HCT116 (cell line): ENCODE measurements at regions not wholly inside any gene's neighbourhood (a gene's known extent, or its start where the extent isn't known, plus 50 kb on each side); places are given as distances from the start of the nearest gene placed in this dataset.

Experiments
- ATAC-seq: fragments of 200-7000 bp; cut with Tn5 transposase; 2 replicates; pipeline ENCODE4 v1.9.1; 2020; ENCODE audit warnings: mild to moderate bottlenecking, moderate library complexity
- BruUV-seq: library from RNA; stranded (reverse); fragments of 400-500 nt; replicated peaks from 2 replicates; lab custom pipeline; 2021; lab: Mats Ljungman, UMichigan
- CTCF ChIA-PET: fragments of 300-600 bp; sonication (Branson Sonifier 250); formaldehyde crosslinking; loops from one replicate; lab custom pipeline; 2021; ENCODE audit warnings: antibody characterized with exemption; lab: Charles Lee
- POLR2A ChIA-PET: fragments of 300-600, 350-600 bp; sonication (Branson Sonifier 250); formaldehyde crosslinking; loops from one replicate; lab custom pipeline; 2021; ENCODE audit warnings: antibody characterized with exemption; lab: Charles Lee
- RAD21 ChIA-PET, 2 experiments: fragments of 300-600 bp; sonication (Branson Sonifier 250); formaldehyde crosslinking; loops; one replicate each; lab custom pipeline; 2023; ENCODE audit warnings: low total read pairs in 2 of 2; ENCODE audit not compliant: uncharacterized antibody in 2 of 2, unreplicated experiment in 2 of 2, low non-redundant PET in 1 of 2; lab: Charles Lee
- DNase-seq: peaks from one replicate; pipeline ENCODE4 v3.0.0-alpha.2; 2010; ENCODE audit warnings: low read depth, low spot score
- H2AFZ ChIP-seq: fragments of 200-600 bp; shearing (Covaris generic), sonication (generic); 2 replicates; pipeline ENCODE4 v1.6.1; 2017; ENCODE audit warnings: low read depth, mixed run types, mixed read lengths, antibody characterized with exemption, low read length; ENCODE audit not compliant: poor library complexity, severe bottlenecking
- H3K27ac ChIP-seq: 2 replicates; pipeline ENCODE4 v1.5.1; 2012; ENCODE audit warnings: low read depth, low read length
- H3K27me3 ChIP-seq: fragments of 200-600 bp; sonication (generic); 2 replicates; pipeline ENCODE4 v1.6.1; 2016; ENCODE audit warnings: mixed run types, low read length, mixed read lengths; ENCODE audit not compliant: insufficient read depth
- H3K36me3 ChIP-seq, 2 experiments: fragments of 200-500 bp in 1 of 2; fragments of 200-600 bp in 1 of 2; sonication (Bioruptor generic) in 1 of 2; sonication (generic) in 1 of 2; 2 replicates each; pipeline versions ENCODE4 v1.5.1 to v1.6.1; 2014 to 2016; ENCODE audit warnings: low read length in 2 of 2, inconsistent platforms in 1 of 2, mixed read lengths in 1 of 2, mixed run types in 1 of 2; ENCODE audit not compliant: insufficient read depth in 2 of 2, control insufficient read depth in 1 of 2
- H3K4me1 ChIP-seq, 2 experiments: fragments of 200-600 bp in 1 of 2; sonication (generic) in 1 of 2; 2 replicates each; pipeline versions ENCODE4 v1.5.1 to v1.6.1; 2012 to 2017; ENCODE audit warnings: low read length in 2 of 2, inconsistent platforms in 1 of 2, mild to moderate bottlenecking in 1 of 2, mixed read lengths in 1 of 2, mixed run types in 1 of 2, moderate library complexity in 1 of 2; ENCODE audit not compliant: insufficient read depth in 2 of 2, control insufficient read depth in 1 of 2
- H3K4me2 ChIP-seq: fragments of 200-600 bp; sonication (generic); 2 replicates; pipeline ENCODE4 v1.6.1; 2017; ENCODE audit warnings: mixed run types, low read length, mixed read lengths
- H3K4me3 ChIP-seq, 2 experiments: fragments of 200-600 bp in 1 of 2; sonication (generic) in 1 of 2; replicated peaks in 1 of 2; 2 replicates each; pipeline ENCODE4 v1.5.1; 2011 to 2016; ENCODE audit warnings: low read length in 2 of 2, control low read depth in 1 of 2, low read depth in 1 of 2, mild to moderate bottlenecking in 1 of 2, mixed read lengths in 1 of 2, mixed run types in 1 of 2
- H3K79me2 ChIP-seq: fragments of 200-600 bp; sonication (generic); 2 replicates; pipeline ENCODE4 v1.6.1; 2017; ENCODE audit warnings: mild to moderate bottlenecking, mixed run types, low read length, moderate library complexity, mixed read lengths; ENCODE audit not compliant: insufficient read depth
- H3K9ac ChIP-seq: fragments of 200-600 bp; sonication (generic); 2 replicates; pipeline ENCODE4 v1.6.1; 2016; ENCODE audit warnings: low read length, mixed read lengths
- H3K9me2 ChIP-seq: fragments of 200-600 bp; sonication (generic), shearing (Covaris generic); 2 replicates; pipeline ENCODE4 v1.6.1; 2017; ENCODE audit warnings: mixed run types, mild to moderate bottlenecking, moderate library complexity; ENCODE audit not compliant: insufficient read depth
- H3K9me3 ChIP-seq, 2 experiments: fragments of 200-500 bp in 1 of 2; fragments of 200-600 bp in 1 of 2; sonication (Bioruptor generic) in 1 of 2; sonication (generic) in 1 of 2; 2 replicates each; pipeline ENCODE4 v1.6.1; 2014 to 2017; ENCODE audit warnings: low read length in 2 of 2, mixed read lengths in 2 of 2, inconsistent platforms in 1 of 2, low read depth in 1 of 2, mild to moderate bottlenecking in 1 of 2, mixed run types in 1 of 2, moderate library complexity in 1 of 2; ENCODE audit not compliant: control insufficient read depth in 1 of 2, insufficient read depth in 1 of 2
- H4K20me1 ChIP-seq: fragments of 200-600 bp; sonication (generic), shearing (Covaris generic); 2 replicates; pipeline ENCODE4 v1.6.1; 2017; ENCODE audit warnings: mixed run types, mild to moderate bottlenecking, moderate library complexity; ENCODE audit not compliant: insufficient read depth
- CBX3 ChIP-seq: IDR thresholded peaks from 2 replicates; pipeline ENCODE4 v1.6.1; 2012; ENCODE audit warnings: low read depth
- ELF1 ChIP-seq: IDR thresholded peaks from 2 replicates; pipeline ENCODE4 v1.6.1; 2012; ENCODE audit warnings: low read depth, borderline replicate concordance
- JUND ChIP-seq: IDR thresholded peaks from 2 replicates; pipeline ENCODE4 v1.6.1; 2012
- POLR2AphosphoS5 ChIP-seq: IDR thresholded peaks from 2 replicates; pipeline ENCODE4 v1.6.1; 2011; ENCODE audit warnings: mild to moderate bottlenecking, low read depth, low read length, moderate library complexity
- SP1 ChIP-seq: IDR thresholded peaks from 2 replicates; pipeline ENCODE4 v1.6.1; 2012; ENCODE audit warnings: low read depth
- TCF7L2 ChIP-seq: IDR thresholded peaks from 2 replicates; pipeline ENCODE4 v1.7.0; 2011; ENCODE audit warnings: borderline replicate concordance, inconsistent platforms; ENCODE audit not compliant: insufficient read depth, insufficient read length; ENCODE audit errors: extremely low read depth
- YY1 ChIP-seq: IDR thresholded peaks from 2 replicates; pipeline ENCODE4 v1.6.1; 2011; ENCODE audit warnings: low read length, low read depth, moderate library complexity, mild to moderate bottlenecking; ENCODE audit not compliant: insufficient replicate concordance; ENCODE audit errors: extremely low read depth
- ZNF274 ChIP-seq: fragments of 200-500 bp; sonication (Bioruptor generic); IDR thresholded peaks from 2 replicates; pipeline ENCODE4 v1.6.1; 2014; ENCODE audit warnings: mild to moderate bottlenecking, low read depth, low read length, inconsistent platforms
- intact Hi-C: fragments of 100-400 bp; cut with micrococcal nuclease; formaldehyde crosslinking; loops from 2 replicates; pipeline ENCODE4 v1.10.0; 2022
- TF ChIP-seq, protein P1 (sequence below): IDR thresholded peaks from 2 replicates; pipeline ENCODE4 v1.6.1; 2012
- TF ChIP-seq, protein P2 (sequence below), 3 experiments: fragments of 200-600 bp in 1 of 3; sonication (generic) in 1 of 3; IDR thresholded peaks in 2 of 3; conservative IDR thresholded peaks in 1 of 3; 2 replicates each; pipeline ENCODE4 v1.5.1; 2012 to 2017; ENCODE audit warnings: low read depth in 2 of 3, low read length in 2 of 3, antibody characterized with exemption in 1 of 3, borderline replicate concordance in 1 of 3, control low read depth in 1 of 3, mild to moderate bottlenecking in 1 of 3, mixed read lengths in 1 of 3, mixed run types in 1 of 3, moderate library complexity in 1 of 3; ENCODE audit not compliant: insufficient read depth in 1 of 3
- TF ChIP-seq, protein P3 (sequence below): IDR thresholded peaks from 2 replicates; pipeline ENCODE4 v1.6.1; 2012; ENCODE audit warnings: low read depth

DNA sequence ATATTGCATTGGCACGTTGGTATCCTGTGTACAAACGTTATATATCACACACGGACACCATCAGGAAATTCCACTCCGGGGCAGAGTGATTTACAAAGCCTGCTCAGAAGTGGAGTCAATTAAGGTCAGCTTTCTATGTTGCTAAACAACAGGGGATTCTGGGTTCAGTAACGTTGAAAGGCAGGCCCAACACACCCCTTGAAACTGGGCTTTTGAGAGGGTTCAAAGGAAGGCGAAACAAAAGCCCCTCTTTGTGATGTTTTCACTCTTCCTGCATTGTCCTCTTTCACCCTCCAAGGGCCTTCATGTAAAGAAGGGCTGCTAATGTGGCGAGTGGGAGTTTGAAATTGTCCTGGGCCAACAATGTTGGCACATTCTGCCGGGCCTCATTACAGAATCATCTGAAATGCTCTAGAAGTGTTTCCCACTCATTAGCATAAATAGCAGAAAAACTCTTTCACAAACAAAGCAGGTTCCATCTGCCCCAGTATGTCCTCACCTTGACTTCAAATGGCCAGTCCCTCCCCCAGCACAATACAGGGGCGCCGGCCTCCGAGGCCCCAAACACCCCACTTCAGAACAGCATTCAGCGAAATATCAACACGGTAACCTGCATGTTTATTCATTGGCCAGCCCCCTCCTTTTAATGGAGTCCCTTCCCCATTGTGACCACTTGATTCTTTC lies 76.4 kb downstream of the HES1 start:
- Histone ChIP-seq H3K9me2 (no peaks in the 10 kb centered on the region), H4K20me1 (no peaks in the 10 kb centered on the region), H2AFZ (no peak overlapping the region), H3K27ac (no peak overlapping the region), H3K9ac (no peak overlapping the region), H3K9me3 (no peaks in the 10 kb centered on the region), H3K4me3 (no peak overlapping the region), H3K4me1 (no peaks in the 10 kb centered on the region; a peak in 2 of 4 replicates), H3K4me2 (no peak overlapping the region), H3K79me2 (no peaks in the 10 kb centered on the region), H3K27me3 (no peaks in the 10 kb centered on the region), H3K36me3 (no peaks in the 10 kb centered on the region)
- no peak for ATAC-seq
- DNase-seq, result no peak
- TF ChIP-seq JUND (no peak), ZNF274 (no peak), SP1 (no peak), ELF1 (no peak), CBX3 (no peak)
- ChIA-PET POLR2A (no interaction called here), RAD21 (no interaction called here), CTCF (no interaction called here)
- intact Hi-C loops, result no loop called here
- no TSS peak for BruUV-seq

DNA sequence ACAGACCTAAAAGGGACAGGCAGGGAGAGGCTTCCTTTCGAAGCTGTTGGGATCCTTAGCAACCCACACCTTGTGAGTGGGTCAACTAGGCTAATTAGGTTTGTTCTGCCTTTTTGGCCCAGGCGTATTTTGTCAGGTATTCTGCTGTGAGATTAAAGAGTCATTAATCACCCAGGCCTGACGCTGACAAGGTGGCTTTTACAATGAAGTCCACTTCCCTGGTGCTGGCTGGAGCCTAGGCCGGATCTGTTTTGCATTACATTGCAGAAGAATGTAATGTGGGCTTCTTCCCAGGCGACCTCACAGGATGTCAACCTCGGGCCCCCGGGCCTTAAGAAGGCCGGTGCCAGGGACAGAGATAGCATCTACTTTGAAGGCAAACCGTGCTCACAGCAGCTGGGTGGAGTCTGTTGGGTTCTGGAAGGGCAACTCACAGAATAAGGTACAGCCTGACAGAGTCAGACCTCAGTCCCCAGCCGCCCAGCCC lies 76.9 kb downstream of the HES1 start:
- no peak overlapping the region for H3K4me3 ChIP-seq
- RAD21 ChIA-PET, result no interaction called here
- no peaks in the 10 kb centered on the region for H3K79me2 ChIP-seq
- no peaks in the 10 kb centered on the region; a peak in 2 of 4 replicates for H3K4me1 ChIP-seq
- no peak overlapping the region for H3K4me2 ChIP-seq
- ATAC-seq, result no peak
- POLR2A ChIA-PET, result no interaction called here
- no peak overlapping the region for H3K27ac ChIP-seq
- no TSS peak for BruUV-seq
- no peaks in the 10 kb centered on the region for H3K9me3 ChIP-seq
- CTCF ChIA-PET, result no interaction called here
- no peaks in the 10 kb centered on the region for H3K9me2 ChIP-seq
- H3K27me3 ChIP-seq, result no peaks in the 10 kb centered on the region
- no peak for DNase-seq
- TF ChIP-seq, protein P1, sequence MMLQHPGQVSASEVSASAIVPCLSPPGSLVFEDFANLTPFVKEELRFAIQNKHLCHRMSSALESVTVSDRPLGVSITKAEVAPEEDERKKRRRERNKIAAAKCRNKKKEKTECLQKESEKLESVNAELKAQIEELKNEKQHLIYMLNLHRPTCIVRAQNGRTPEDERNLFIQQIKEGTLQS, result no peak
- no peak for TF ChIP-seq CBX3
- TF ChIP-seq, protein P2, sequence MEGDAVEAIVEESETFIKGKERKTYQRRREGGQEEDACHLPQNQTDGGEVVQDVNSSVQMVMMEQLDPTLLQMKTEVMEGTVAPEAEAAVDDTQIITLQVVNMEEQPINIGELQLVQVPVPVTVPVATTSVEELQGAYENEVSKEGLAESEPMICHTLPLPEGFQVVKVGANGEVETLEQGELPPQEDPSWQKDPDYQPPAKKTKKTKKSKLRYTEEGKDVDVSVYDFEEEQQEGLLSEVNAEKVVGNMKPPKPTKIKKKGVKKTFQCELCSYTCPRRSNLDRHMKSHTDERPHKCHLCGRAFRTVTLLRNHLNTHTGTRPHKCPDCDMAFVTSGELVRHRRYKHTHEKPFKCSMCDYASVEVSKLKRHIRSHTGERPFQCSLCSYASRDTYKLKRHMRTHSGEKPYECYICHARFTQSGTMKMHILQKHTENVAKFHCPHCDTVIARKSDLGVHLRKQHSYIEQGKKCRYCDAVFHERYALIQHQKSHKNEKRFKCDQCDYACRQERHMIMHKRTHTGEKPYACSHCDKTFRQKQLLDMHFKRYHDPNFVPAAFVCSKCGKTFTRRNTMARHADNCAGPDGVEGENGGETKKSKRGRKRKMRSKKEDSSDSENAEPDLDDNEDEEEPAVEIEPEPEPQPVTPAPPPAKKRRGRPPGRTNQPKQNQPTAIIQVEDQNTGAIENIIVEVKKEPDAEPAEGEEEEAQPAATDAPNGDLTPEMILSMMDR (IDR thresholded peaks at IDR 0.05 in 2 of 3, conservative IDR thresholded peaks at IDR 0.05 in 1 of 3; ENCODE audit: borderline replicate concordance in 1 of 3, insufficient read depth in 1 of 3, low read depth in 2 of 3, low read length in 2 of 3), result no peak
- no peak for TF ChIP-seq POLR2AphosphoS5
- TF ChIP-seq ZNF274, result no peak
- no peak for TF ChIP-seq YY1
- no peak for TF ChIP-seq TCF7L2
- TF ChIP-seq, protein P3, sequence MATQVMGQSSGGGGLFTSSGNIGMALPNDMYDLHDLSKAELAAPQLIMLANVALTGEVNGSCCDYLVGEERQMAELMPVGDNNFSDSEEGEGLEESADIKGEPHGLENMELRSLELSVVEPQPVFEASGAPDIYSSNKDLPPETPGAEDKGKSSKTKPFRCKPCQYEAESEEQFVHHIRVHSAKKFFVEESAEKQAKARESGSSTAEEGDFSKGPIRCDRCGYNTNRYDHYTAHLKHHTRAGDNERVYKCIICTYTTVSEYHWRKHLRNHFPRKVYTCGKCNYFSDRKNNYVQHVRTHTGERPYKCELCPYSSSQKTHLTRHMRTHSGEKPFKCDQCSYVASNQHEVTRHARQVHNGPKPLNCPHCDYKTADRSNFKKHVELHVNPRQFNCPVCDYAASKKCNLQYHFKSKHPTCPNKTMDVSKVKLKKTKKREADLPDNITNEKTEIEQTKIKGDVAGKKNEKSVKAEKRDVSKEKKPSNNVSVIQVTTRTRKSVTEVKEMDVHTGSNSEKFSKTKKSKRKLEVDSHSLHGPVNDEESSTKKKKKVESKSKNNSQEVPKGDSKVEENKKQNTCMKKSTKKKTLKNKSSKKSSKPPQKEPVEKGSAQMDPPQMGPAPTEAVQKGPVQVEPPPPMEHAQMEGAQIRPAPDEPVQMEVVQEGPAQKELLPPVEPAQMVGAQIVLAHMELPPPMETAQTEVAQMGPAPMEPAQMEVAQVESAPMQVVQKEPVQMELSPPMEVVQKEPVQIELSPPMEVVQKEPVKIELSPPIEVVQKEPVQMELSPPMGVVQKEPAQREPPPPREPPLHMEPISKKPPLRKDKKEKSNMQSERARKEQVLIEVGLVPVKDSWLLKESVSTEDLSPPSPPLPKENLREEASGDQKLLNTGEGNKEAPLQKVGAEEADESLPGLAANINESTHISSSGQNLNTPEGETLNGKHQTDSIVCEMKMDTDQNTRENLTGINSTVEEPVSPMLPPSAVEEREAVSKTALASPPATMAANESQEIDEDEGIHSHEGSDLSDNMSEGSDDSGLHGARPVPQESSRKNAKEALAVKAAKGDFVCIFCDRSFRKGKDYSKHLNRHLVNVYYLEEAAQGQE, result no peak
- H4K20me1 ChIP-seq, result no peaks in the 10 kb centered on the region
- H3K36me3 ChIP-seq, result no peaks in the 10 kb centered on the region
- intact Hi-C loops, result no loop called here
- H2AFZ ChIP-seq, result no peak overlapping the region
- no peak overlapping the region for H3K9ac ChIP-seq
